ENCODE measurements at regions not wholly inside any gene's neighbourhood (a gene's known extent, or its start where the extent isn't known, plus 50 kb on each side); places are given as distances from the start of the nearest gene placed in this dataset.

- peak; percentile 63 for TF ChIP-seq CTCF (IDR thresholded peaks at IDR 0.05; ENCODE audit: low read length)
- TF ChIP-seq EZH2 (optimal IDR thresholded peaks at IDR 0.05; ENCODE audit: low read depth, low read length): no peak
- no peak for TF ChIP-seq EZH2phosphoT487 (IDR thresholded peaks at IDR 0.05; ENCODE audit: low read length)
Observed at GRCh38 chr12:74365178-74365964, 172.3 kb upstream of the ATXN7L3B start.

All from MM.1S (cell line).